LNCaP clone FGC (cell line): ENCODE measurements at regions not wholly inside any gene's neighbourhood (a gene's known extent, or its start where the extent isn't known, plus 50 kb on each side); places are given as distances from the start of the nearest gene placed in this dataset.

Experiments
- DNase-seq: peaks from one replicate; pipeline ENCODE4 v3.0.0-alpha.2; 2011; ENCODE audit warnings: low read depth
- H3K4me3 ChIP-seq: 2 replicates; pipeline ENCODE4 v1.5.1; 2011; ENCODE audit warnings: mild to moderate bottlenecking, low read depth, low read length, control low read depth
- CTCF ChIP-seq: IDR thresholded peaks from 2 replicates; pipeline ENCODE4 v1.5.1; 2012; ENCODE audit warnings: mild to moderate bottlenecking; ENCODE audit not compliant: control insufficient read depth, insufficient read depth; ENCODE audit errors: extremely low read depth

- no peak for TF ChIP-seq CTCF
Measured at GRCh38 chr7:49279891-49280290, 355.5 kb downstream of the CDC14C start.

GRCh38 chr7:49287653-49288052, 363.3 kb downstream of the CDC14C start:
- DNase-seq = no peak
- TF ChIP-seq CTCF = no peak
- no peak overlapping the region for H3K4me3 ChIP-seq

More at GRCh38 chr7:49279891-49280290, 355.5 kb downstream of the CDC14C start:
- no peak for DNase-seq
- no peak overlapping the region for H3K4me3 ChIP-seq

- H3K4me3 ChIP-seq = no peak overlapping the region
- TF ChIP-seq CTCF = no peak
- DNase-seq = no peak
Measured at GRCh38 chr7:49294611-49295010, 370.3 kb downstream of the CDC14C start.

GRCh38 chr7:49295146-49295545, 370.8 kb downstream of the CDC14C start:
- no peak for DNase-seq
- no peak overlapping the region for H3K4me3 ChIP-seq
- no peak for TF ChIP-seq CTCF

GRCh38 chr7:49297958-49298357, 373.6 kb downstream of the CDC14C start:
- DNase-seq = no peak
- no peak overlapping the region for H3K4me3 ChIP-seq
- TF ChIP-seq CTCF = no peak

GRCh38 chr7:49308787-49309186, 384.4 kb downstream of the CDC14C start:
- no peak for TF ChIP-seq CTCF
- no peak for DNase-seq
- H3K4me3 ChIP-seq = no peak overlapping the region

- TF ChIP-seq CTCF = no peak
- no peak overlapping the region for H3K4me3 ChIP-seq
- DNase-seq = no peak
Measured at GRCh38 chr7:49320083-49320482, 395.7 kb downstream of the CDC14C start.
